ENCODE measurements at regions not wholly inside any gene's neighbourhood (a gene's known extent, or its start where the extent isn't known, plus 50 kb on each side); places are given as distances from the start of the nearest gene placed in this dataset.
"Not testable (repeated sequence)": the region's sequence is repeated elsewhere in the genome, so short reads cannot be mapped to it uniquely, and the experiment has no call there.

DNA sequence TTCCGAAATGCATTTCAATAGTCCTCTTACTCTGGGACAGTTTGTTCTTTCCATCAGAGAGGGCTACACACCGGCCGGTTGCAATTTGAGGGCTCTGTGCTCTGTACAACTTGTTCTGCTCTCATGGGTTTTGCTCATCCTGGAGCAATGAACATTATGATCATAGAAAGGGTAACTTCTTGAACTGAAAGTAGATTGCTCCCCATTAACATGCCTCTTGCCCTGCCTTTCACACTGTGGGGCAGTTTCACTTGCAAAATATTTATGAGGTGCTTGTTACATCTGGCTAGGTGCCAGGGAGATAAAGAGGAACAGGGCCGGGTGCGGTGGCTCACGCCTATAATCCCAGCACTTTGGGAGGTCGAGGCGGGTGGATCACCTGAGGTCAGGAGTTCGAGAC lies 97.3 kb upstream of the MPP7 start:
- 52 to 68% methylated on average over 7 to 8 of the region's 9 CpGs for WGBS, 2 donors
- H3K27ac ChIP-seq (ENCODE audit: low read depth in 1 of 2, low read length in 2 of 2) = no peak overlapping the region
- no peaks in the 10 kb centered on the region for H3K4me1 ChIP-seq (ENCODE audit: control insufficient read depth in 1 of 2, insufficient read depth in 2 of 2, low read length in 2 of 2)
- ATAC-seq (ENCODE audit: low FRiP score) = no peak
- H3K4me3 ChIP-seq (ENCODE audit: low read length in 2 of 2) = no peak overlapping the region
- H3K36me3 ChIP-seq (ENCODE audit: control insufficient read depth in 1 of 2, insufficient read depth in 2 of 2, low read length in 1 of 2) = no peaks in the 10 kb centered on the region
- H3K9me3 ChIP-seq (ENCODE audit: control insufficient read depth, low read length) = no peaks in the 10 kb centered on the region
- H3K27me3 ChIP-seq (ENCODE audit: control insufficient read depth in 1 of 2, insufficient read depth in 2 of 2, low read length in 1 of 2) = peaks cover 0 to 1% of the 10 kb centered on the region in 2 donors
- DNase-seq = no peak
- intact Hi-C loops (cut with DNase I) = no loop called here

DNA sequence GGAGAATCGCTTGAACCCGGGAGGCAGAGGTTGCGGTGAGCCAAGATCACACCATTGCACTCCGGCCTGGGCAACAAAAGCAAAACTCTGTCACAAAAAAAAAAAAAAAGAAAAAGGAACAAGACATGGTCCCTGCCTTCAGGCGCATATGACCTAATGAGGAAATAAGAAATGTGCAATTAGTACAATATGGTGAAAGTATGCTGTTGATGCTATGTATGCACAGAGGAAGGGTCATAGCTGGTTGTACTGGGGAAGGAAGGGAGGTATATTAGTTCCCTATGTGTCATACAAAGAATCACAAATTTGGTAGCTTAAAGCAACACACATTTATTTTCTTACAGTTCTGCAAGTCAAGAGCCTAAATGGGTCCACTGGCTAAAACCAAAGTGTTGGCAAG lies 97.8 kb upstream of the MPP7 start:
- intact Hi-C loops (cut with DNase I) = no loop called here
- H3K4me3 ChIP-seq (ENCODE audit: low read length in 2 of 2) = no peak overlapping the region
- H3K27me3 ChIP-seq (ENCODE audit: control insufficient read depth in 1 of 2, insufficient read depth in 2 of 2, low read length in 1 of 2) = peaks cover 0 to 1% of the 10 kb centered on the region in 2 donors
- WGBS, 2 donors = 88 to 94% methylated on average over 5 of the region's 5 CpGs
- ATAC-seq (ENCODE audit: low FRiP score) = peak; percentile 29
- H3K9me3 ChIP-seq (ENCODE audit: control insufficient read depth, low read length) = no peaks in the 10 kb centered on the region
- no peak overlapping the region for H3K27ac ChIP-seq (ENCODE audit: low read depth in 1 of 2, low read length in 2 of 2)
- H3K36me3 ChIP-seq (ENCODE audit: control insufficient read depth in 1 of 2, insufficient read depth in 2 of 2, low read length in 1 of 2) = no peaks in the 10 kb centered on the region
- no peak for DNase-seq
- H3K4me1 ChIP-seq (ENCODE audit: control insufficient read depth in 1 of 2, insufficient read depth in 2 of 2, low read length in 2 of 2) = no peaks in the 10 kb centered on the region

DNA sequence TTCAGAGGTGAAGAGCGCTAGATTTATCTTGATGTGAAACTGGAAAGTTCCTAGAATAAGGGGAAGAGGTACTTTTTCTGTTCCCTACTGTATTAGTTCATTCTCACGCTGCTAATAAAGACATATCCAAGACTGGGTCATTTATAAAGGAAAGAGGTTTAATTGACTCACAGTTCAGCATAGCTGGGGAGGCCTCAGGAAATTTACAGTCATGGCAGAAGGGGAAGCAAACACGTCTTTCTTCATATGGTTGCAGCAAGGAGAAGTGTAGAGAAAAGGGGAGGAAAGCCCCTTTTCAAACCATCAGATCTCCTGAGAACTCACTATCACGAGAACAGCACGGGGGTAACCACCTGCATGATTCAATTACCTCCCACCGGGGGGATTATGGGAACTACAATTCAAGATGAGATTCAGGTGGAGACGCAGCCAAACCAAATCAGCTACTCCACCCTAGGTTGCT lies 99.8 kb upstream of the MPP7 start:
- H3K27me3 ChIP-seq (ENCODE audit: control insufficient read depth in 1 of 2, insufficient read depth in 2 of 2, low read length in 1 of 2); H3K9me3 ChIP-seq (ENCODE audit: control insufficient read depth, low read length); H3K4me1 ChIP-seq (ENCODE audit: control insufficient read depth in 1 of 2, insufficient read depth in 2 of 2, low read length in 2 of 2); H3K4me3 ChIP-seq (ENCODE audit: low read length in 2 of 2); H3K27ac ChIP-seq (ENCODE audit: low read depth in 1 of 2, low read length in 2 of 2); H3K36me3 ChIP-seq (ENCODE audit: control insufficient read depth in 1 of 2, insufficient read depth in 2 of 2, low read length in 1 of 2); ATAC-seq (ENCODE audit: low FRiP score); DNase-seq; intact Hi-C loops (cut with DNase I): not testable (repeated sequence)
- WGBS, 2 donors = 81 to 83% methylated on average over 7 of the region's 7 CpGs

DNA sequence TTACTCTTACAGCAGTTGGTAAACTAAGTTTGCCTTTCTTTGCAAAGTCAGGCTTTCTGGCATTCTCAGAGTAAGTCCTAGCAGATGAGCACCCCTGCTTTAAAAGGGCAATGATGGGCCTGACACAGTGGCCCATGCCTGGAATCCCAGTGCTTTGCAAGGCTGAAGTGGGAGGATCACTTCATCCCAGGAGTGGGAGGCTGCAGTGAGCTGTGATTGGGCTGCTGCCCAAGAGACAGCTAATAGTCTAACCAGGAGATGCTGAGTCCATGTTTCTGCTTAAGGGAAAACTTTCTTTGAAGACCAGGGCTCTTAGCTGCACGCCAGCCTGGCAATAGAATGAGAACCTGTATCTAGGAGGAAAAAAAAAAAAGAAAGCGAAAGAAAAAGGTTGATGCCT lies 100.2 kb upstream of the MPP7 start:
- Histone ChIP-seq H3K27me3 (ENCODE audit: control insufficient read depth in 1 of 2, insufficient read depth in 2 of 2, low read length in 1 of 2) (peaks cover 0 to 1% of the 10 kb centered on the region in 2 donors), H3K27ac (ENCODE audit: low read depth in 1 of 2, low read length in 2 of 2) (no peak overlapping the region), H3K4me3 (ENCODE audit: low read length in 2 of 2) (no peak overlapping the region), H3K4me1 (ENCODE audit: control insufficient read depth in 1 of 2, insufficient read depth in 2 of 2, low read length in 2 of 2) (no peaks in the 10 kb centered on the region), H3K36me3 (ENCODE audit: control insufficient read depth in 1 of 2, insufficient read depth in 2 of 2, low read length in 1 of 2) (no peaks in the 10 kb centered on the region), H3K9me3 (ENCODE audit: control insufficient read depth, low read length) (no peaks in the 10 kb centered on the region)
- DNase-seq (no peak), ATAC-seq (ENCODE audit: low FRiP score) (no peak)
- intact Hi-C loops (cut with DNase I) = no loop called here
- 93 to 96% methylated on average over 2 of the region's 2 CpGs for WGBS, 2 donors

DNA sequence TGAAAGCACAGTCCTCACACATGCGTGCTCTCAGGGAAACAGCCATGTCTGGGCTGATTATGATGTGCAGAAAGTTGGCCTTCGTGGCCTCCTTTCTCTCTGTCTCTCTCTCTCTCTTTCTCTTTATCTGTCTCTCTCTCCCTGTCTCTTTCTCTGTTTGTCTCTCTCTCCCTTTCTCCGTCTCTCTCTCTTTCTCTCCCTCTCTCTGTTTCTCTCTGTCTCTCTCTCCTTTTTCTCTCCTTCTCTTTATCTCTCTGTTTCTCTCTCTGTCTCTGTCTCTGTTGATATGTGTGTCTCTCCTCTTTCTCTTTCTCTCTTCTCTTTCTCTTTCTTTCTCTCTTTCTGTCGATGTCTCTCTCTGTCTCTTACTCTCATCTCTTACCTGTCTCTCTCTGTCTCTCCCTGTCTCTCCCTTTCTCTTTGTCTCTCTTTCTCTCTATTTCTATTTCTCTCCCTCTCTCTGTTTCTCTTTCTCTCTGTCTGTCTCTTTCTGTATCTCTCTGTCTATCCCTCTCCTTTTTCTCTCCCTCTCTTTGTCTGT lies 105.4 kb upstream of the MPP7 start:
- H3K36me3 ChIP-seq (ENCODE audit: control insufficient read depth in 1 of 2, insufficient read depth in 2 of 2, low read length in 1 of 2) = no peaks in the 10 kb centered on the region
- H3K9me3 ChIP-seq (ENCODE audit: control insufficient read depth, low read length) = no peaks in the 10 kb centered on the region
- DNase-seq (no peak), ATAC-seq (ENCODE audit: low FRiP score) (no peak)
- H3K27ac ChIP-seq (ENCODE audit: low read depth in 1 of 2, low read length in 2 of 2) = no peak overlapping the region
- no peaks in the 10 kb centered on the region for H3K27me3 ChIP-seq (ENCODE audit: control insufficient read depth in 1 of 2, insufficient read depth in 2 of 2, low read length in 1 of 2)
- H3K4me1 ChIP-seq (ENCODE audit: control insufficient read depth in 1 of 2, insufficient read depth in 2 of 2, low read length in 2 of 2) = no peaks in the 10 kb centered on the region
- 84 to 86% methylated on average over 4 of the region's 4 CpGs for WGBS, 2 donors
- H3K4me3 ChIP-seq (ENCODE audit: low read length in 2 of 2) = no peak overlapping the region
- intact Hi-C loops (cut with DNase I) = no loop called here

DNA sequence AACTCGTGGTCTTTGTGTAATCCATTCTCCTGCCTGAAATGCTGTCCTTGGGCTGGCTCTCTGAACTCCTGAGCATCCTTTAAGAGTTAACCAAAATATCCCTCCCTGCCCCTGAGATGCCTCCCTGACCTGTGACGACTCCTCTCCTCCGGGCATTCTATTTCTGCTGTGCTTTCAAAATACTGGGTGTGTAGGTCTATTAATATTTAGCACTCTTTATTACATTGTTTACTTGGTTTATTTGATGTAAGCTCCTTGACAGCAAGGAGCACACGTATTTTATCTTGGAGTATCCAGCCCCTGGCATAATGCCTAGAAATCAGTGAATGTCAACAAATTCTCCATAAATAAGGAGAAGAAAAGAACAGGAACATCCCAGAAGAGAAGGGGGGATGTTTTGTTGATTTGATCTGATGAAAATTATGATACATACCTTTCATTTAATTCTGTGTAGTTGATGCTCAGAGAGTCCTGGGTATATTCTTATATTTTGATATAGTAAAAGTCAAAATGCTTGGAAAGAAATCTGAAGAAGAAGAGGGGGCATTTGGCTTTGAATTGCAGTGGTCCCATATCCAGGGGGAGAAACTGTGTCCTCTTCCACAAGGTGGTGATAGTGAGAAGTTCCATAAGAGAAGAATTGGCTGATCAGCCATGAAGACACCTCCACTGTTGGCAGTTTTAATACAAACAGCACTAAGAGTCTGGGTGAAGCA lies 107.7 kb upstream of the MPP7 start:
- Histone ChIP-seq H3K4me1 (ENCODE audit: control insufficient read depth in 1 of 2, insufficient read depth in 2 of 2, low read length in 2 of 2) (no peaks in the 10 kb centered on the region), H3K36me3 (ENCODE audit: control insufficient read depth in 1 of 2, insufficient read depth in 2 of 2, low read length in 1 of 2) (no peaks in the 10 kb centered on the region), H3K4me3 (ENCODE audit: low read length in 2 of 2) (no peak overlapping the region), H3K9me3 (ENCODE audit: control insufficient read depth, low read length) (peaks cover 1% of the 10 kb centered on the region), H3K27ac (ENCODE audit: low read depth in 1 of 2, low read length in 2 of 2) (no peak overlapping the region), H3K27me3 (ENCODE audit: control insufficient read depth in 1 of 2, insufficient read depth in 2 of 2, low read length in 1 of 2) (no peaks in the 10 kb centered on the region)
- intact Hi-C loops (cut with DNase I) = no loop called here
- ATAC-seq (ENCODE audit: low FRiP score) (no peak), DNase-seq (no peak)
- 10 to 23% methylated on average over 4 of the region's 4 CpGs for WGBS, 2 donors

DNA sequence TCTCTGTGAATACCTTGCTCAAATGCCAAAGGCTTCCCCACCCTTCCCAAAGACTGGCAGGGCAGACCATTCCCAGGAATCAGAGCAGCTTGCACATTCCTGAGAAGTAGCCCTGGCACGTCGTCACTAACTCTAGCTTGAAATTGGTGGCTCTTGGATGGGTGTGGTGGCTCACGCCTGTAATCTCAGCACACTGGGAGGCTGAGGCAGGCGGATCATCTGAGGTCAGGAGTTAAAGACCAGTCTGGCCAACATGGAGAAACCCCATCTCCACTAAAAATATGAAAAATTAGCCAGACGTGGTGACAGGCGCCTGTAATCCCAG lies 108.2 kb upstream of the MPP7 start:
- Histone ChIP-seq H3K4me3 (ENCODE audit: low read length in 2 of 2) (no peak overlapping the region), H3K4me1 (ENCODE audit: control insufficient read depth in 1 of 2, insufficient read depth in 2 of 2, low read length in 2 of 2) (no peaks in the 10 kb centered on the region), H3K36me3 (ENCODE audit: control insufficient read depth in 1 of 2, insufficient read depth in 2 of 2, low read length in 1 of 2) (no peaks in the 10 kb centered on the region), H3K27ac (ENCODE audit: low read depth in 1 of 2, low read length in 2 of 2) (no peak overlapping the region), H3K27me3 (ENCODE audit: control insufficient read depth in 1 of 2, insufficient read depth in 2 of 2, low read length in 1 of 2) (no peaks in the 10 kb centered on the region), H3K9me3 (ENCODE audit: control insufficient read depth, low read length) (peaks cover 1% of the 10 kb centered on the region)
- ATAC-seq (ENCODE audit: low FRiP score) = no peak
- intact Hi-C loops (cut with DNase I) = no loop called here
- no peak for DNase-seq
- WGBS, 2 donors = 85 to 91% methylated on average over 6 of the region's 6 CpGs

DNA sequence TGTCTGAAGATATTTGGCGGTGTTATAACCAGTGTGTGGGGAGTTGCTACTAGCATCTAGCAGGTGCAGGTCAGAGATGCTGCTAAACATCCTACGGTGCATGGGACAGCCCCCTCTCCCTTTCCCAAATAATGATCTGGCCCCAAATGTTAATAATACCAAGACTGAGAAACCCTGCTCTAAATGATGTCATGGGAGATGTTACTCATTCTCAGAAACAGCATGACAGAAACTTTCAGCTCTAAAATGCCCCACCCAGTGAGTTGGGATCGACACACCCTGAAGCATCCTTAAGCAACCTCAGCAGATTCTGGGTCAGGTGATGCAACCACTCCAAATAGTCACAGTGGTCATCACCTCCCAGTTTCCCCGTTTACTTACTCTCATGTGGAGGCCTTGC lies 108.8 kb upstream of the MPP7 start:
- Histone ChIP-seq H3K27me3 (ENCODE audit: control insufficient read depth in 1 of 2, insufficient read depth in 2 of 2, low read length in 1 of 2) (no peaks in the 10 kb centered on the region), H3K36me3 (ENCODE audit: control insufficient read depth in 1 of 2, insufficient read depth in 2 of 2, low read length in 1 of 2) (no peaks in the 10 kb centered on the region), H3K9me3 (ENCODE audit: control insufficient read depth, low read length) (peaks cover 1% of the 10 kb centered on the region), H3K4me3 (ENCODE audit: low read length in 2 of 2) (no peak overlapping the region), H3K27ac (ENCODE audit: low read depth in 1 of 2, low read length in 2 of 2) (no peak overlapping the region), H3K4me1 (ENCODE audit: control insufficient read depth in 1 of 2, insufficient read depth in 2 of 2, low read length in 2 of 2) (no peaks in the 10 kb centered on the region)
- no peak for ATAC-seq (ENCODE audit: low FRiP score)
- 86 to 93% methylated on average over 4 of the region's 4 CpGs for WGBS, 2 donors
- intact Hi-C loops (cut with DNase I) = no loop called here
- DNase-seq = no peak

DNA sequence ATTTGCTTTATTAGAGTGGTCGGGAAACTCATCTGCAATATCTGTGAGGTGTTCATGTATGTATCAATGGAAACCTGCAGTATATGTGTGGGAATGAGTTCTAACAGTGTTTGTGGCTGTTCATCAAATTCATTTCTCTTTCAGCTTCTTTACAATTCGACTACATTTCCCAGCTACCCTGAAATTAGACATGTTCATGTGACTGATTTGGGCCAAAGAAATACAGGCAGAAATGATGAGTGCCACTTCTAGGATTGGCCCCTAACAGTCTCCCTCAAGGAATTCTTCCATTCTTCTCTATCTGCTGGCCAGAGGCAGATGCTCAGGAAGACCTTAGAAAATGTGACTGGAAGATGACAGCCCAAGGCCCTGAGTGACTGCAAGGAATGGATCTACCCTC lies 114.8 kb upstream of the WAC start:
- DNase-seq (no peak), ATAC-seq (ENCODE audit: low FRiP score) (no peak)
- no peak overlapping the region for H3K4me3 ChIP-seq (ENCODE audit: low read length in 2 of 2)
- peaks cover 1% of the 10 kb centered on the region for H3K9me3 ChIP-seq (ENCODE audit: control insufficient read depth, low read length)
- H3K36me3 ChIP-seq (ENCODE audit: control insufficient read depth in 1 of 2, insufficient read depth in 2 of 2, low read length in 1 of 2) = no peaks in the 10 kb centered on the region
- H3K27me3 ChIP-seq (ENCODE audit: control insufficient read depth in 1 of 2, insufficient read depth in 2 of 2, low read length in 1 of 2) = no peaks in the 10 kb centered on the region
- intact Hi-C loops (cut with DNase I) = no loop called here
- no peak overlapping the region for H3K27ac ChIP-seq (ENCODE audit: low read depth in 1 of 2, low read length in 2 of 2)
- H3K4me1 ChIP-seq (ENCODE audit: control insufficient read depth in 1 of 2, insufficient read depth in 2 of 2, low read length in 2 of 2) = no peaks in the 10 kb centered on the region
- WGBS, 2 donors = 75 to 77% methylated on average over 2 of the region's 2 CpGs

Data from aorta (tissue), 5 donors.